Activated CD8-positive, alpha-beta memory T cell treated with anti-CD3 and anti-CD28 coated beads, Interleukin-2, amount 50 U/mL, for 24 hours (primary cell): ENCODE measurements at regions not wholly inside any gene's neighbourhood (a gene's known extent, or its start where the extent isn't known, plus 50 kb on each side); places are given as distances from the start of the nearest gene placed in this dataset.
"Not testable (repeated sequence)": the region's sequence is repeated elsewhere in the genome, so short reads cannot be mapped to it uniquely, and the experiment has no call there.

Source experiments
- DNase-seq: peaks from one replicate; pipeline ENCODE4 v3.0.0-alpha.2; 2020; ENCODE audit errors: extremely low read depth

DNA sequence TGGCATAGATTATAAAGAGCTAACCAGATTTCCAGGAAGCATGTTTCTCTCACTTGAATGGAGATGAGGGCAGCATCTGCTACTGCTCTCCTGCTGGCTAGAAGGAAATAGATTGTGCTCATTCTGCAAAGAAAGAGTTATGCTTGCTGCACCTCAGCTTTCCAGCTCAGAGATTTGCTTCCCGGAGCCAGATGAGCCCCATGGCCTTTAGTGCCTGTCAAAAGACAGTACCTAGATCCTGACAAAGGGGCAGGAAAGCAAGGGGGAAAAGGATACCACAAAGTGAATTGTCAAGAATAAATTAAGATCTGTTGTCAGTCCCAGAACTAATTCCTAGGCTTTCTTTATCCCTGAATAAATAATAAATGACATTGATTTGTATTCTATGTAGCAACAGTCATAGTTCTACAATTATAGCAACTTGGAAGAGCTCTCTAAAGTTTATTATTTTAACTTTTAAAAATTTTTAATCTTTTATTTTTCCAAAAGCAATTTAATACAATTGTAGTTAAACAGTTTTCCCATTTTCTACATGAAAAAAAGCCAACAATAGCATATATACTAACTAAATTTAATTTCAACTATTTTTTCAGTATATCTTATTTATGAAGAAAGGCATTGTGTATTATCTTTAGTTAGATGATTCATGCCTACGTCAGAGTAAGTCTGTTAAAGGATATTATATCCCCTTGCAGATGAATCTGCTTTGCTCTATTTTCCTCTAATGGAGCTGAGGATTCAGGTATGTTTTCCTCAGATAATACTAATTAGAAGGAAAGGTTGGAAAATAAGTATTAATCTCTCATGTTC lies 306.1 kb upstream of the DDI1 start:
- DNase-seq = no peak

DNA sequence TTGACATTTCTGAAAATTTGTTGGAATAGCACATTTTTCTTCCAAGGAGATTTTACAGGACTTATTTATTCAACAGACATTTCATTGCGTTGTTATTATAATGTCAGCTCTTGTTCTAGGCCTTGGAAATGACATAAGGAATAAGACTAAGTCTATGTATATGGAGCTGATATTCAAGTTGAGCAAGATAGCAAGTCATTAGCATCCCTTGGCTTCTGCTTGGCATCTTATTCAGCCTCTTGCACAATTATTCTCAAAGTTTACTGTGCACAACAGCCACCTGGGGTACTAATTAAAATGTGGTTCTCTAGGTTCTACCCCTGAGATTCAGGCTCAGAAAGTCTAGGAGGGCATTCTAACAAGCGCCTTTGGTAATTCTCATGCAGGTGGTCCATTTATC lies 304.8 kb upstream of the DDI1 start:
- no peak for DNase-seq

DNA sequence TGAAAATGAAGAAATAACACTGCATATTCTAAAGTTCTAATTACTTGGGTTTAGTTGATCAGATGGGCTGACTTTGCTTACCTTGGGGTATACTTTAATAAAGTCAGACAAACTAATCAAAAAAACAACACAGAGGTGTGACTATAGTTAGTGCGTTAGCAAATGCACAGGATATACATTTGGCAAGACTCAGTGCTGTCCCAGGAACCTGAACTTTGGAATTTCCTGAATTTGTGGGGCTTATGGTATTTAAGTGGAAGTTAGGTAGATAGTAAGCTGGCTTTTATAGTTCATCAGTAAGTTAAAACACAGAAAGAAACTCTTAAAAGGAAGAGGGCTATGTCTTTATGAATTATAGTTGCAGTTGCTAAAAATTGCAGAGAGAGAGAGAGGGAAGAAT lies 302.6 kb upstream of the DDI1 start:
- no peak for DNase-seq

DNA sequence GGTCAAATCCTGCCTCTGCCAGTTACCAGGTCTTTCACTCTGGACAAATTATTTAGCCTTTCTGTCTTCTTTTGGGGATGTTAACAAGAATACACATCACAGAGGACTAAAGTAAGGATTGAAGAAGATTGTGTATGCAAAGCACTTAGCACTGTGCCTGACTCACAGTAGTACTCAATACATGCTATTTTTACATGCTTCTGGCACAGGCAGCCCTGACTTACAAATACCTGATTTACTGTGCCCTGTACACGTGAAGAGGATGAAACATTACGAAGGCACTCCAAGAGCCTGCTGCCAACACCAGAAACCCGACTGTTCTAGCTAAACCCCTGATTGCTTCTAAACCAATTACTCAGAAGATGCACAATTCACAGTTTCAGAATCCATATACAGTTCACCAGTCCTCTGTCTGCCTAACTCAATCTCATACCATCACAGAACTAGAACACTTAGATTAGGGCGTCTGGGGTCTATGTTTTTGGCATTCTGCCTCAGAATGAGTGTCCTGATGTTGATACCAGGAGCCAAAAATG lies 300.9 kb upstream of the DDI1 start:
- no peak for DNase-seq

DNA sequence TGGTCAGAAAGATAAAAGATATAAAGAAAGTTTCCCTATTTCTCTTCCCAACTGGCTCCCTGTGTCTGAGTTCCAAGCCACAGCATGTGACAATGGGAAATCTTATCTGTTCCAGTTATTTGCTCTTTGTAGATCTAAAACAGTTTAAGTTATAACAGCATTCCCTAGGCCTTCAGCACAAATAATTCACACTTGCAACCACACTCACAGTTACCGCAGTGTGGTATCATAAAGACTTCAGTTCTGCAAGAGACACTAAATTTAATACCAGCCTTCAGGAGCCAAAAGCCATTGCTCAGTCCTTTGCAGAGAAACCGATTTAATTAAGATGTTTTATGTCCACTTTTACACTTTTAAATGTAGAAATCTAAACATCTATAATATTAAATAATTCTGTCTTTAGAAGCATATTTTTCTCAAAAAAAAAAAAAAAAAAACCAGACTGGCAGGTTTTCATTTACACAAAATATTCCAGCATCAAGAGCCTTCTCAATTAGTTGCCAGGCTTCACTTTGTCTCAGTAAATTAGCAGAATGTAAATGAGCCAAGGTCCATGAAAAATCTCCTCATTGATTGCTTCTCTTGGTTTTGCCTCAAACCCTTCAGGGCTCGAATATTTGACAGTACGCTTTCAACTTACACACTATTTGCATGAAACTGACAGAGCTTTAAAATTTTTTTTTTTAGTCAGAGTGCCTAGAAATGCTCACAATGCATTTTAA lies 300.0 kb upstream of the DDI1 start:
- no peak for DNase-seq

DNA sequence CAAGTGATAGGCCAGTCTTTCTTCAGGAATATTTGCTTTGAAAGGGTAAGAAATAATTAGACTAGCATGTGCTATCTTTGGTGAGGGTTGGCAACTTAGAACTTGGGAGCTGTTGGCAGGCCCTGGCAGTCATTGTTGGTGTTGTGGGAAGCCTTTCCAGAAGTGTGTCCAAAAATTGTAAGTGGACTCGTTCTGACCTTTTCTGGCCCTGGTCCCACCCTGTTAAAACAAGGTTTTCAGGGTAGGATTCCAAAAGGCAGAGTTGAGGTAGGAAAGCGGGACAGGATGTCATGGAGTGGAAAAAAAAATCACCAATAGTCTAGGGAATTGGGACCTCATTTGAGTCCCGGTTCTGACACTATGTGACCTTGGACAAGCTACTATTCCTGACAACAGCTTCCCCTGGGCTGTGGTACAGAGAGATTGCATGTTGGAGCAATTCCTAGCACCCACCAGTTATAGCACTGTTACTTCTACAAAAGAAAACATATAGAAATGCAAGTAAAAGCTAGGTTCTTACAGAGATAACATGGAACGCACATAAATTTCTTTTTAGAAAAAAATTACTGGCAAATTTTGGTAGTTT lies 299.3 kb upstream of the DDI1 start:
- DNase-seq = no peak

DNA sequence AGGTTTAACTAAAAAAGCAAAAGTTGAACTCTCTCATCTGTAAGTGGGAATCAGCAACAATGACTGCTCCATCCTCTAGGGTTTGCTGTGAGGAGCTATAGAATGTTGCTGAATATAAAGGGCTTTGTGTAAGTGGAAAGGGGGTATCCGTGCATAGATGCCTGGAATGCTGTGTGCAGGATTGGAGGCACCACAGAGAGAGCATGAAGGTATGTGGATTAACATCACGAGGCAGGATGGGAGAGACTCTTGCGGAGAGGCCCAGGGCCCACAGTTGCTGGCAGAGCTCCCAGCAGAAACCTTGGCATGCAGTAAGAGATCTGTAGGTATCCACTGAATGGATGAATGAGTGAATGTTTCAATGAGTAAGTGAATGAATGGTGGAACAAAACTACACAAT lies 298.7 kb upstream of the DDI1 start:
- DNase-seq = no peak

DNA sequence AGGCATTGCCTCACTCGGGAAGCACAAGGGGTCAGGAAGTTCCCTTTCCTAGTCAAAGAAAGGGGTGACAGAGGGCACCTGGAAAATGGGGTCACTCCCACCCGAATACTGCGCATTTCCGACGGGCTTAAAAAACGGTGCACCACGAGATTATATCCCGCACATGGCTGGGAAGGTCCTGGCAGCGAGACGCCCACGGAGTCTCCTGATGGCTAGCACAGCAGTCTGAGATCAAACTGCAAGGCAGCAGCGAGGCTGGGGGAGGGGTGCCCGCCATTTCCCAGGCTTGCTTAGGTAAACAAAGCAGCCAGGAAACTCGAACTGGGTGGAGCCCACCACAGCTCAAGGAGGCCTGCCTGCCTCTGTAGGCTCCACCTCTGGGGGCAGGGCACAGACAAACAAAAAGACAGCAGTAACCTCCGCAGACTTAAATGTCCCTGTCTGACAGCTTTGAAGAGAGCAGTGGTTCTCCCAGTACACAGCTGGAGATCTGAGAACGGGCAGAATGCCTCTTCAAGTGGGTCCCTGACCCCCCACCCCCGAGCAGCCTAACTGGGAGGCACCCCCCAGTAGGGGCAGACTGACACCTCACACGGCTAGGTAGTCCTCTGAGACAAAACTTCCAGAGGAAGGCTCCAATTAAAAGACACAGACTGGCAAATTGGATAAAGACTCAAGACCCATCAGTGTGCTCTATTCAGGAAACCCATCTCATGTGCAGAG lies 297.2 kb upstream of the DDI1 start:
- not testable (repeated sequence) for DNase-seq

DNA sequence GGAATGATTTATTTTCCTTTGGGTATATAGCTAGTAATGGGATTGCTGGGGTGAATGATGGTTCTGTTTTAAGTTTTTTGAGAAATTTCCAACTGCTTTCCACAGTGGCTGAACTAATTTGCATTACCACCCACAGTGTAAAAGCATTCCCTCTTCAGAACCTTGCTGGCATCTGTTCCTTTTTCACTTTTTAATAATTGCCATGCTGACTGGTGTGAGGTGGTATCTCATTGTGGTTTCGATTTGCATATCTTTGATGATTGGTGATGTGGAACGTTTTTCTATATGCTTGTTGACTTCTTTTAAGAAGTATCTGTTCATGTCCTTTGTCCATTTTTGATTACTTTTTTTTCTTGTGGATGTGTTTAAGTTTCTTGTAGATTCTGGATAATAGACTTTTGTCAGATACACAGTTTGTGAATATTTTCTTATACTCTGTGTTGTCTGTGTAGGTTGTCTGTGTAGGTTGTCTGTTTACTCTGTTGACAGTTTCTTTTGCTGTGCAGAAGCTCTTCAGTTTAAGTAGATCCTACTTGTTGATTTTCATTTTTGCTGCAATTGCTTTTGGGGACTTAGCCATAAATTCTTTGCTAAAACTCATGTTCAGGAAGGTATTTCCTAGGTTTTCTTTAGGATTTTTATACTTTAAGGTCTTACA lies 291.8 kb upstream of the DDI1 start:
- no peak for DNase-seq

DNA sequence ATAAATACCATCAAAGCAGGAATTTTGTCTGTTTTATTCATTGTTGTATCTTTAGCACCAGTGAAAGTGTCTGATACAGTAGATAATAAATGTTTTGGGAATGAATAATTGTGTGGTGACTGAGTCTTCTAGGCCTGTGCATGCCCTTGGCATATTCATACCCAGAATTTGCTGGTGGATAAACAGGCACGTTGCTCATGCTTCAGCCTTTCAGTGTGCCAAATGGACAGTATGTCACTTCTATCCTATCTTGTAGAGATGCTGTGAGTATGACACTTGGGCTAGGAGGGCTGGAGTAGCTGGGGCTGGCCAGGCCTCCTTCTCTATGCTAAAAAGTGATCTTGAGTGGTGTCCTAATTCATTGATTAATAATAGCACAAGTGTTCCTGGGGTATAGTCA lies 287.3 kb upstream of the DDI1 start:
- DNase-seq = no peak

DNA sequence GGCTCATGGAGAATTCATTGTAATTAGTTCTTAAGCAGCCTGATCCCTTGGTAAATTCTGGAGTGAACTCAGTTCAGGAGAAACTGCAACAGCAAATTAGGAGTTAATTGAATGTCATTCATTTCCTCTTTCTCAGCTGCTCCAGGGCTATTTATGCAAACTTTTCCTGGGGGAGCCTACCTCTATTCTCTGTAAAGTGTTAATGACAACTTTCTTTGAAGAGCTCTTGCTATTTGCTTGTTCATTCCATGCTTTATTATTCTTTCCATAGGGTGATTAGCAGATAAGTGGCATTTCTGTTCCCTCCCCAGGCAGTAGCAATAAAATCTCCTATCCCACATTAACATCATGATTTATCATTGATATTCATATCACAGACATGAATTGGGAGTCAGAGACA lies 267.6 kb upstream of the DDI1 start:
- no peak for DNase-seq

DNA sequence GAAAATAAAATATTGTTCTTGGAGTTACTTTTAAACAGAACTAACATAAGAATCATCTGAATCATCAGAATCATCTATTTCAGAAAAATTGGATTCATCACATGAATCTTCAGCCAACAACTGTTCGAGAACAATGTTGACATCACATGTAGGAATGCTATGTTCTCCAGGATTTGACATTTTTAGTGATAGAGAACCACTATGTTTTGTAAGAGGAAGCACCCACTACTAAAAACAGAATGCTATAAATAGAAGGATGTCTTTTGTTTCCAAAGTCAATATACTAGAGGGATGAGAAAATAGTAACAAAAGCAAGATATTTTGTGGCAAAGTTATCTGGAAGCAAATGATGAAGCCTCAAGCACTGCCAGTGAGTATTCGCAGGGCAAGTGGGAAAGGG lies 263.4 kb upstream of the DDI1 start:
- no peak for DNase-seq

DNA sequence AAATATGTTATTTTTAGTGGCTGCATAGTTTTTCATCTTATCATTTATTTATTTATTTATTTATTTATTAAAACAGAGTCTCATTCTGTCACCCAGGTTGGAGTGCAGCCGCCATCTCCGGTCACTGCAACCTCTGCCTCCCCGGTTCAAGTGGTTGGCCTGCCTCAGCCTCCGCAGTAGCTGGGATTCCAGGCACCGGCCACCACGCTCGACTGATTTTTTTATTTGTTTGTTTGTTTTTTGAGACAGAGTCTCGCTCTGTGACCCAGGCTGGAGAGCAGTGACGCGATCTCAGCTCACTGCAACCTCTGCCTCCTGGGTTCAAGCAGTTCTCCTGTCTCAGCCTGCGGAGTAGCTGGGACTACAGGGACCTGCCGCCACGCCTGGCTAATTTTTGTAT lies 262.9 kb upstream of the DDI1 start:
- DNase-seq = no peak

DNA sequence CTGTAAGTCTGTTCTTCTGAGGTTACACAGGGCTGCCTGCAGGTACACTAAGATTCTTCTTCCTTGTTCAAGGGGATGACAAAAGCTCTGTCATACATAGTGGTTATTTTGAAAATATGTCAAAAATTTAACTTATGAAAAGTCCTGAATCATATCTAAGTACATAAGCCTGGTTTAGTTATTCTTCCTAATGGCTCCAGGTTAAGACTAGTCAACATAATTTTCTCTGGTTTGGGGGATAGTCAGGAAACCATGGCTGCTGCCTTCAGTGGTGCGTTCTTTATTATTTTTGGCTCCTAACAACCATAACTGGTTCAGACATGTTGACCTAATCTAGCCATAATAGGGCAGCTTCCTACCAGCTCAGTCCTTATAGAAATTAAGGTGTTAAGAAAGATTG lies 257.4 kb upstream of the DDI1 start:
- DNase-seq = no peak

DNA sequence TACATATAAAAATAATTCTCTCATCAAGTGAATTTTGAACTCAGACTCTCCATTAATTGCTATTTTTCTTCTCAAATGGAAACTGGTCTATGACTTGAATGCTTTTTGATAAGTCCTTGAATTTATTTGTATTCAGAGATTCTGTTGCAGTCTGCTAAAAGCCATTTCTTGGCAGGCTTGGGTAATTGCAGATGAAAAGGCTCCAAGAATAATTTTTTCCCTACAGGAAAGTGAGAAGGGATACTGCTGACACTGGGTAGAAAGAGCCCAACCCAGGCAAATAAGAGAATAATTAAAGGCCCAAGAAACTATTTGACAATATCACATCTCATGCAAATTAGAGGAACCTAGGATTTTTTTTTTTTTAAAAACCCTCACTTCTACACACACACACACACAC lies 246.5 kb upstream of the DDI1 start:
- no peak for DNase-seq

DNA sequence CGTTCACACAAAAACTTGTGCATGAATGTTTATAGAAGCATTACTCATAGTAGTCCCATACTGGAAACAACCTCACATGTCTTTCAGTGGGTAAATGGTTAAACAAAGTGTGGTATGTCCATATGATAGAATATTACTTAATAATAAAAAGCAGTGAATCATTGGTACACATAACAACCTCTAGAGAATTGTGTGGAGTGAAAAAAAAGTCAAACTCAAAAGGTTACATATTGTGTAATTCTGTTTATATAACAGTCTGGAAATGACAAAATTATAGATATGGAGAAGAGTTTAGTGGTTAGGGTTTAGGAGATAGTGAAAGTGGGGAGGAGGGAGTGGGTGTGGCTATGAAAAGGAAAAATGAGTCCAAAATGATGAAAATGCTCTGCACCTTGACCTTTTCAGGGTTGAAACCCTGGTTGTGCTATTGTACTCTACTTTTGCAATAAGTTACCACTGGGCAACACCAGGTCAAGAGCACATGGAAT lies 243.4 kb upstream of the DDI1 start:
- DNase-seq = no peak

DNA sequence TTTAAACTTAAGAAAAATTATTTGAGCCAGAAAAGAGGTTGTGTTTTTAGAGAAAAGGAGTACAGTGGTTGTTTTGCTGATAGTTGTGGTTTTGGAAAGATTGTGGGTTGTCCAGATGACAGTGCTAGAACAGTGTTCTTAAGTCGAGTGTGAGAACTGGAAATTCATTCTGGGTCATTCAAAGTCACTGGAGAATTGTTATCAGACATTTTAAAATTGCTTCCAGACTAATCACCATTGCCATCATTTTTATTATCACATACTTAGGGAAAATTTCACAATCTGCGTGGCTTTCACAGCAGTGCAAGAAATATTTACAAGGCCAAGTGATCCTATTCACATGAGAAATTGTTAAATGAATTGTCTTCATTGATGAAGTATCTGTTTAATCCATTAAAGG lies 242.2 kb upstream of the DDI1 start:
- no peak for DNase-seq

DNA sequence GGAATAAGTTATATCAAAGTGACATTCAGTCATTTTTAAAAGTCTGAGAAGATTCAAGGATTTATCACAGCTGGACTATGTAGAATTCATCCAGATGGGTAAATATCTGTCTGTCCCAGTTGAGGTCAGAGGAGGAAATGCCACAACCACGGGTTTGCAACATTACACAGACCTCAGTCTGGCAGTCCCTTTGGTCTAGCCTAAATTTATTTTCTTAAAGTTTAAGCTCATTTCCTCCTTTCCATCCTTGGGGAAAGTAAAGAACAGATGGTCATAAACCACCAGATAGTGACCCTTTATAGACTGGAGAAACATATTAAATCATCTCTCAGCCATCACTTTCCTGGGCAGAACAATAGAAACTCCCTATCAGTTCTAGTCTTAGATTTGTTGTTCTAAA lies 238.4 kb upstream of the DDI1 start:
- DNase-seq = no peak

DNA sequence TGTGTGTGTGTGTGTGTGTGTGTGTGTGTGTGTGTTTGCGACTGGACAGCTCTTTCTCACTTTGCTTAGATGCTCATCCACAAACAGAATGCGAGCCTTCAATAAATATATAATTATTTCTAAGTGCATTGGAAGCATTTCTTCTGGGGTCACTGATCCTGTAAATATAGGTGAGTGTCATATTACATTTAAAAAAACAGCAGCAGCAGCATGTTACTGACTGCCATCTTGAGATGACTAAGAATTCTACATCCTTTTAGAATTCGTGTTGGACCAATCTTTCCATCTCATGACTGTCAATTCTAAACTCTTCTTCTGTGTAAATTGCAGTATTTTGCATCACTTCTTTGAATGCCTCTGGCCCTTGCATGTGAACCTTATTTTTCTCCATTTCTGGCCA lies 238.0 kb upstream of the DDI1 start:
- DNase-seq = no peak

DNA sequence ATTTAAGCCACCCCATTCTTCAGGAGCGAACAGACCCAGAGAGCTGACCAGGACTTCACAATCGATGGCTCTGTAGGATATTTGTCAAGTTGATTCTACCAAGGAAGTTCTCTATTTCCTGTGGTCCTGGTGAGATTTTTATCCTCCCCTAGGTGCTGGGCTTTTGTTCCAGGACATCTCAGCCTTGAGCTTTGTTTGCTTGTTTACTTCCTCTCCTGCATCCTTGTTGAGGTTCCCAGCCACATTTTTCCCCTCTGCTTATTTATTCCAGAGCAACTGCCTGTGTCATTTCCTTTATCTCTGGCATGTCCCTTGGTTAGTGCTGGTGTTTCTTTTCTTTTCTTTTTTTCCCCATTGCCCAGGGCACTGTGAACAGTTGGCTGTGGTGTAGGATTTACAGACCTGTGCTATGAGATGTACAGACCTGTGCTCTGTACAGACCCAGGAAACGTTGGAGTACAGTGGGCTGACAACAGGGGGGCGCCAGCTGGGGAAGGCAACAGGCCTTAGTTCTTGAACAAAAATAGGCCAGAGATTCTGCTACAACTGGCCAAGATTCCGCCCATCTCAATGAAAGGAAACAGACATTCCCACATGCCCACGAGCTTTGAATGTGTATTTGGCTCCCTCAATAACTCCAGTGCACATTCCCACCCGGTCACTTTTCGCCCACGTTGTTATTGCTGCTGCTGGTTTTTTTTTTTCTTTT lies 235.9 kb upstream of the DDI1 start:
- no peak for DNase-seq

DNA sequence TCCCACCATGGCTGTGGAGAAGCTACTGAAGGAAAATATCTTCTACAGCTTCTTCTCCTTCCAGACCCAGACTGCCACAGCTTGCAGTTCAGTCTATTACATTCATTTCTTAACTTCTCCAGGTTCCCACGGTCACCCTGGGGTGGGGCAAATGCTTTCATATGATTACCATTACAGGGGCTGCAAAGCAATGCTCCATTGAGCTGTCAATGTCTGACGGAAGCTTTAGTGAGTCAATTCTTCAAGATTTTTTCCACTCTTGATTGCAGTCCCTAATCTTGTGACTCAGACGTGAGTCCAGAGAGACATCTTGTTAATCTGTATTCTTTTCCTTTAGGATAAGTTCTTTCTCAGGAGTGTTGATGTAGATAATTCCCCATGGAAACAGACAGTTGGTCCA lies 233.4 kb upstream of the DDI1 start:
- no peak for DNase-seq
